GM21390 (cell line): ENCODE measurements at regions not wholly inside any gene's neighbourhood (a gene's known extent, or its start where the extent isn't known, plus 50 kb on each side); places are given as distances from the start of the nearest gene placed in this dataset.
"Not testable (repeated sequence)": the region's sequence is repeated elsewhere in the genome, so short reads cannot be mapped to it uniquely, and the experiment has no call there.

ENCODE experiments used
- ATAC-seq: cut with Tn5 transposase; IDR thresholded peaks from one replicate; pipeline ENCODE4 v1.9.1; 2021; ENCODE audit not compliant: unreplicated experiment

DNA sequence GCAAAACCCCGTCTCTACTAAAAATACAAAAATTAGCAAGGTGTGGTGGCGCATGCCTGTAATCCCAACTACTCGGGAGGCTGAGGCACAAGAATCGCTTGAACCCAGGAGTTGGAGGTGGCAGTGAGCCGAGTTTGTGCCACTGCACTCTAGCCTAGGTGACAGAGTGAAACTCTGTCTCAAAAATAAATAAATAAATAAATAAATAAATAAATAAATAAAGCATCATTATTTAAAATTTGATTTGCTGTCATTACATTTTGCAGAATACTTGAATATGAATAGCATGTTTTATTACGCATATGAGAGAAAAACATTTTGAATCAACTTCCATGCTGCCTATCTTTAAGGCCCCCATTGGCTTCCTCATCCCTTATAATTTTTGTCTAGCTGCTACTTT, 53.4 kb upstream of the MED14 start:
- ATAC-seq = not testable (repeated sequence)

DNA sequence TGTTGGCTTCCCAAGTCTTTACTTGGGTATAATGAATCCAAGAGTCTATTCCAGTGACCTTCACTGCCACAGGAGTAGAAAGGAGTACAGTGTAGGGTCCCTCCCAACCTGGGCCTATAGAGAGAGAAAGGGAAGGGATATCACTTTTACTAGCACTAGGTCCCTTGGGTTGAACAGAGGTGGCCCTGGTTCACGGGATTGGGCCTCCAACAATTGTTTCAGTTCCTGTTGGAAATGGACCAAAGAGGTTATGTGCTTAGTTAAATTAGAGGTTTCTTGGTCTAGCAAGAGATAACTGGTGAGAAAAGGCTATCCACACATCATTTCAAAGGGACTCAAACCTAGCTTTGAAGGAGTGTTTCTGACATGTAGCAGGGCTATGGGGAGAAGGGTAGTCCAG, 57.1 kb upstream of the MED14 start:
- ATAC-seq = no peak

DNA sequence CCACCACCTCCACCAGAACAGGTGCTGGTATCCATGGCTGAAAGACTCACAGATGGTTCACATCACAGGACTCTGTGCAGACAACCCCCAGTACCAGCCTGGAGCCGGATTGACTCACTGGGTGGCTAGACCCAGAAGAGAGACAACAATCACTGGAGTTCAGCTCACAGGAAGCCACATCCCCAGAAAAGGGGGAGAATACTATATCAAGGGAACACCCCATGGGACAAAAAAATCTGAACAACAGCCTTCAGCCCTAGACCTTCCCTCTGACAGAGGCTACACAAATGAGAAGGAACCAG, 59.4 kb upstream of the MED14 start:
- not testable (repeated sequence) for ATAC-seq

DNA sequence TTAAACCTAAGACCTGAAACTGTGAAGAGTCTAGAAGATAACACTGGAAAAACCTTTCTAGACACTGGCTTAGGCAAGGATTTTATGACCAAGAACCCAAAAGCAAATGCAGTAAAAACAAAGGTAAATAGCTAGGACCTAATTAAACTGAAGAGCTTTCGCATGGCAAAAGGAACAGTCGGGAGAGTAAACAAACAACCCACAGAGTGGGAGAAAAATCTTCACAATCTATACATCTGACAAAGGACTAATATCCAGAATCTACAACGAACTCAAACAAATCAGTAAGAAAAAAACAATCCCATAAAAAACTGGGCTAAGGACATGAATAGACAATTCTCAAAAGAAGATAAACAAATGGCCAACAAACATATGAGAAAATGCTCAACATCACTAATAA, 64.4 kb upstream of the MED14 start:
- not testable (repeated sequence) for ATAC-seq

- no peak for ATAC-seq
Observed at GRCh38 chrX:40805404-40805803, 70.1 kb upstream of the MED14 start.

DNA sequence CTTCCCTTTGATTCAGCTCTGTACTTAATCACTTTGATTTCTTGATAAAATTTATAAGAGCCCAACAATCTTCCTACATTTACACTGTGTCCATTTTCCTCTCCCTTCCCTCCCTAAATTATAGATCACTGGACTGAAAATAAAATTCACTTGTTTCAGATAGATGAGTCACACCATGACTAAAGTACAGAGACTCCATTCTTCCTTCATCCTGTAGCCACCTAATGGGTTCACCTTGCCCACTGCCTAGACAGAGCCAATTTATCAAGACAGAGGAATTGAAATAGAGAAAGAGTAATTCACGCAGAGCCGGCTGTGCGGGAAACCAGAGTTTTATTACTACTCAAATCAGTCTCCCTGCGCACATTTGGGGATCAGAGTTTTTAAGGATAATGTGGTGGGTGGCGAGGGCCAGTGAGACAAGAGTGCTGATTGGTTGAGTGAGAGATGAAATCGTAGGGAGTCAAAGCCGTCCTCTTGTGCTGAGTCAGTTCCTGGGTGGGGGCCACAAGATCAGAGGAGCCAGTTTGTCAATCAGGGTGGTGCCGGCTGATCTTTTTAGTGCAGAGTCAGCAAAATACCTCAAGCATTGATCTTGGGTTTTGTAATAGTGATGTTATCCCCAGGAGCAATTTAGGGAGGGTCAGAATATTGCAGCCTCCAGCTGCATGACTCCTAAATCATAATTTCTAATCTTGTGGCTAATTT, 71.3 kb upstream of the MED14 start:
- ATAC-seq = no peak

GRCh38 chrX:40807384-40807783, 72.0 kb upstream of the MED14 start:
- ATAC-seq = no peak

DNA sequence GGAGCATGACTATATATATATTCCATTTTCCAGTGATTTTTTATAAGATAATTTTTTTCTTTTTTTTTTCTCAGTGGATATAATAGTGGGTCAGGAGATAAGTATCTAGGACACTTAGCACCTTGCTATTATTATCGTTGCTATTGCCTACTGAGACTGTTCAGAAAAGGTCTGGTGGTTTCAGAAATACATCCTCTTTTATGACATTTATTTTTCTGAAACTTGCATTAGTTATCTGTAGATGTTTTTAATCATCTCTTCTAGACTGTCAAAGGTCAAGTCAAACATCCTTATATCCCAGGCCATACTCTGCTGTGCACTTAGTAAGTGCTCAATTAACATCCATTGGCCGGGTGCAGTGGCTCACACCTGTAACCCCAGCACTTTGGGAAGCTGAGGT, 72.9 kb upstream of the MED14 start:
- ATAC-seq = no peak

DNA sequence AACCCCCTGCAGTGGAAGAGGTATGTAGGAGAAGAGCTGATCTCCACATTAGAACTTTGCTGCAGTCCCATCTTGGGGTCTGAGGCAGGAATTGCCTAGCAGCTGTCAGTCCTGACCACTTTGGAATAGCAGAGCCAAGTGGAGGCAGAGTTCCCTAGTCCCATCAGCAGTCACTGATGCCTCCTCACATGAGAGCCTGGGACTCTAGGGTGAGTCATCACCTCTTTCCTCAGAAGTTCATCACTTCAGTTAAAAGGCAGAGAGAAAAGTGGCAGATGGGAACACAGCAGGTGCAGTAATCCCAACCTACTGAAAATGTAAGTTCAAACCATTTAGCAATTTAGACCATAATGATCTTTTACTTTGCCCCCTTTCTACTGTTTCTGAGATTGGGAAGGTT, 73.9 kb upstream of the MED14 start:
- no peak for ATAC-seq

GRCh38 chrX:40815045-40815444, 79.7 kb upstream of the MED14 start:
- not testable (repeated sequence) for ATAC-seq

DNA sequence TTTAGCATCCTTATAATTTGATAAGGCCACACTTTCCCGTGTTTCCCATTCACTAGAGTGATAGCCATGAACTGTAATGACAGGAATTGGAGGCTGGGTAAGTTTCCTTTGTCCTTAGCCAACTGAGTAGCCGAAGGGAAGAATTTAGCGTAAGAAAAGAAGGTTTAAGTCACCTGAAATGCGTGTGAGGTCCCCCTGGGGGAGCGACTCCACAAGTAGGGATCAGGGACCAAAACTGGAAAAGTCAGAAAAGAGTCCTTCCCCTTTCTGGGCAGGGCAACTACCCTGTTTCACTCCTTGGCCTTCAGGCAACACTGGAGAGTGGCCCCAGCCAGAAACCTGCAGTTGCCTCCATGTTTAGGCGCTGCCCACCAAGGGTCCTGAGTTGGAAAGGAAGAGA, 81.6 kb upstream of the MED14 start:
- no peak for ATAC-seq

DNA sequence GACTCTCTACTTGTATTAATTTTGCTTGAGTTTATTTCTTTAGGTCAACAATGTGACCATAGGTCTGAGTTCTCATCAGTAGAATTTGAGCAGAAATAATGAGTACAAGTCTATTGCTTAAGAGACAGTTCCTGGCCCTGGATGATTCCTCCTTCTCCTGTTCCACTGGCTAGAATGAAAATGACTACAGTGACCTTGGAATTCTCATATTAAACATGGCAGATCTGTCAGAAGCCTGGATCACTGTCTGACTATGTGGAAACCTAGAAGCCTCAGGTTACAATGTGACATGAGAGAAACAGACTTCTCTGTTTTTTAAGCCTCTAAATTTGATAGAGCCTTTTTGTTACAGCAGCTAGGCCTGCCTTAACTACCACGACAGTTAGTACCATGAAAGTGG, 82.9 kb upstream of the MED14 start:
- ATAC-seq = no peak

GRCh38 chrX:40821780-40822179, 86.4 kb upstream of the MED14 start:
- no peak for ATAC-seq

GRCh38 chrX:40827331-40827730, 92.0 kb upstream of the MED14 start:
- ATAC-seq = no peak

- ATAC-seq = no peak
Observed at GRCh38 chrX:40831750-40832149, 96.4 kb upstream of the MED14 start.

DNA sequence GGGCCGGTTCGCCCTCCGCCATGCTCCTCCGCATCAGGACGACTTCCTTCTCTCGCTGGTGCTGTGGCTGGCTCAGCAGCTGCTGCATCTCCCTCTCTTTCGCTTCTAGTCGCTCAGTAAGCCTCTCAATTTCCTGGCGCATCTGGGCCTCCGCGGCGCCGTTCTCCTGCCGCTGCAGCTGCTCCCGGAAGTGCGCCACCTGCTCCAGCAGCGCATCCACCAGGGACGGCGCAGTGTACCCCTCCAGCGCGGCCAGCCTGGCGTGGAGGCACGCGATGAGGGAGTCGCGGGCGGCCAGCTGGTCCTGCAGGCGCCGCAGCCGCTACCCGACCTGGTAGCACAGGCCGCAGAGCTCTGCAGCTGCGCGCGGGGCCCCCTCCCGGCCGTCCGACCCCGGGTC, 97.4 kb upstream of the MED14 start:
- no peak for ATAC-seq

DNA sequence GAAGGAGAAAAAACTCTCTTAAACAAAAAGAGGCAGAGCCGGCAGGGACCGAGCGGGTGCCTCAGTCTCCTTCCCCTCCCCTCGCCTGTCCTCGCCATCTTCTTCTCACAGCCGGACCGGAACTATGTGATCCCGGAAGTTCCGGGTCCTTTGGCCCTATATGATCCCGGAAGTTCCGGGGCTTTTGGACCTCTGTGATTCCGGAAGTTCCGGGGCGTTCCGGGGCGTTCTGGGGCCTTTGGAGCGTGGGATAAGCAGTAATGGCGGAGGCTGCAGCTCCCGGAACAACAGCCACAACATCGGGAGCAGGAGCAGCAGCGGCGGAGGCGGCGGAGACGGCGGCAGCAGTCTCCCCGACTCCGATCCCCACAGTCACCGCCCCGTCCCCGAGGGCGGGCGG, 98.9 kb upstream of the MED14 start:
- ATAC-seq = no peak

- ATAC-seq = no peak
Observed at GRCh38 chrX:40835526-40835925, 100.2 kb upstream of the MED14 start.

DNA sequence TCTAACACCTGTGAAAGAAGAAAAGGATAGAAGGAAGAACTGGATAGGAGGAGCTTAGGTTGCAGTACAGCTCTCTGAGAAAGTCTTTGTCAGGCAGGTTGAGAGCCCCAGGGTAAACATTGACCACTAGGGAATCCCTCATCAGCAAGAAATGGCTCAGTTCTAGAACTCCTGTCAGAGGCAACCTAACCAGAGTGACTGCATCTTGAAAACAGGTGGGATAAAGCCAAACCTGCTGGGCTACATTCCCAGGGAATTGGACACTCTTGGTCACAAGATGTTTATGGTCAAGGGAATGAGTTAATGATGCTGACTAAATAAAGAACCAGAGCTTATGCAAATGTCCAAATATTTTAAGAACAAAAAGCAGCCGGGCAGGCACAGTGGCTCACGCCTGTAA, 108.3 kb upstream of the MED14 start:
- no peak for ATAC-seq

DNA sequence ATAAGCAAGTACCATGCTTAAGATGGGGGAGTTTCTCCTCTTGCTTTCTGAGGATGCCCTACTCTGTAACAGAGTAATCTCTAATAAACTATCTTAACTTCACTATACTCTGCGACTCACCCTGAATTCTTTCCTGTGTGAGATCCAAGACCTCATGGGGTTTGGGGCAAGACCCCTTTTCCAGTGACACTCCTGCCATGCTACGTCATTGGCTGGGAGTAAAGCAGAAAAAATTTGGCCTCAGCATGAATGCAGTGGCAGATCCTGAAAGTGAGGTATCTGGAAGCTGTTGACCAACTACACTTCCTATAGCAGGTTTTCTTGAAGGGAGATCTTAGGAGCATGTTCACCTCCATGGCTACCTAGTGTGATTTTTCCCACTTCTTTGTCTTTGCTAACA, 109.1 kb upstream of the MED14 start:
- ATAC-seq = no peak

DNA sequence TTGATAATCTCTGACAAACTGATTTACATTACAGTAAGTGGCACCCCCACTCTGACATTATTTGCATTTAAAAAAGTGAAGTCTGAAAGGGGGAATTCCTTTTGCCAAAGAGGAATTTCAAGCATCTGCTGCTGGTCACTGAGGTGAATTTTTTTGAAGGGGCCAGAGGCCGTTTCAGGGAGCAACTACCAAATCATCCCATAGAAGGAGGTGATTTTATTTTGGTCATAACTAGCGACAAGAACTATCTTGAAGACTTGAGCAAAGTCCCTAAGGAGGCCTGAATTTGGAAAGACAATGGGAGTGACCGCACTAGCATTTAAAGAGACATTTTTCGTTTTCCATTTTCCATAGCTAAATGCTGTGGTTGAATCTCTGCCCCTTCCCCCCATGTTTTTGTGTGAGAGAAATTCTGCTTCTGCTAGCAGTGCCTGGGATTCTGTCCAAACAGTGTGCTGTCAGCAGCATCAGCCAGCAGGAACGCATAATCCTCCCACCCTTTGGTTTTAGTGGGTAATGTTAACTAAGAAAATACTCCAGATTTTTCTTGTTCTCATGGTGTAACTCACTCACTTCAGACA, 110.1 kb upstream of the MED14 start:
- ATAC-seq = no peak

GRCh38 chrX:40849906-40850823, 114.8 kb upstream of the MED14 start:
- ATAC-seq = no peak
